ENCODE measurements at regions not wholly inside any gene's neighbourhood (a gene's known extent, or its start where the extent isn't known, plus 50 kb on each side); places are given as distances from the start of the nearest gene placed in this dataset.
A peak's percentile ranks its signal among the peaks of the same experiment; 100 is the strongest.
"Not testable (repeated sequence)": the region's sequence is repeated elsewhere in the genome, so short reads cannot be mapped to it uniquely, and the experiment has no call there.

- in situ Hi-C loops (cut with MboI; ENCODE audit: low pct_unique_long_range_greater_than_20kb, low sequenced_read_pairs, unreplicated experiment) = no loop called here
- DNase-seq (ENCODE audit: low spot score) = no peak
Observed at GRCh38 chr6:43886067-43886461, 116.1 kb downstream of the VEGFA start.

GRCh38 chr6:43885399-43886066, 115.5 kb downstream of the VEGFA start:
- no peak for TF ChIP-seq CTCF (IDR thresholded peaks at IDR 0.05; ENCODE audit: extremely low read depth, insufficient read depth, missing control alignments)
- in situ Hi-C loops (cut with MboI; ENCODE audit: low pct_unique_long_range_greater_than_20kb, low sequenced_read_pairs, unreplicated experiment) = no loop called here
- DNase-seq (ENCODE audit: low spot score) = no peak

More at GRCh38 chr6:43886067-43886461, 116.1 kb downstream of the VEGFA start:
- TF ChIP-seq CTCF (IDR thresholded peaks at IDR 0.05; ENCODE audit: extremely low read depth, insufficient read depth, missing control alignments) = no peak

- TF ChIP-seq CTCF (IDR thresholded peaks at IDR 0.05; ENCODE audit: extremely low read depth, insufficient read depth, missing control alignments) = no peak
- in situ Hi-C loops (cut with MboI; ENCODE audit: low pct_unique_long_range_greater_than_20kb, low sequenced_read_pairs, unreplicated experiment) = no loop called here
- no peak for DNase-seq (ENCODE audit: low spot score)
Observed at GRCh38 chr6:43884652-43885022, 114.6 kb downstream of the VEGFA start.

GRCh38 chr6:43883847-43884651, 114.0 kb downstream of the VEGFA start:
- in situ Hi-C loops (cut with MboI; ENCODE audit: low pct_unique_long_range_greater_than_20kb, low sequenced_read_pairs, unreplicated experiment) = no loop called here
- DNase-seq (ENCODE audit: low spot score) = peak; percentile 75
- TF ChIP-seq CTCF (IDR thresholded peaks at IDR 0.05; ENCODE audit: extremely low read depth, insufficient read depth, missing control alignments) = no peak

GRCh38 chr6:43882690-43883448, 112.9 kb downstream of the VEGFA start:
- DNase-seq (ENCODE audit: low spot score); in situ Hi-C loops (cut with MboI; ENCODE audit: low pct_unique_long_range_greater_than_20kb, low sequenced_read_pairs, unreplicated experiment): not testable (repeated sequence)

- DNase-seq (ENCODE audit: low spot score) = no peak
- no peak for TF ChIP-seq CTCF (IDR thresholded peaks at IDR 0.05; ENCODE audit: extremely low read depth, insufficient read depth, missing control alignments)
- in situ Hi-C loops (cut with MboI; ENCODE audit: low pct_unique_long_range_greater_than_20kb, low sequenced_read_pairs, unreplicated experiment) = no loop called here
Observed at GRCh38 chr6:43880236-43881137, 110.5 kb downstream of the VEGFA start.

Data from GM13977 (cell line).